ENCODE measurements at regions not wholly inside any gene's neighbourhood (a gene's known extent, or its start where the extent isn't known, plus 50 kb on each side); places are given as distances from the start of the nearest gene placed in this dataset.
A peak's percentile ranks its signal among the peaks of the same experiment; 100 is the strongest.
"Not testable (repeated sequence)": the region's sequence is repeated elsewhere in the genome, so short reads cannot be mapped to it uniquely, and the experiment has no call there.

GRCh38 chrX:53883196-53883595, 161.1 kb downstream of the PHF8 start:
- Mint-ChIP-seq H3K27me3 (ENCODE audit: low read depth) (peaks cover 13% of the 10 kb centered on the region), H3K4me1 (ENCODE audit: low read depth) (no peaks in the 10 kb centered on the region), H3K36me3 (ENCODE audit: low read depth) (no peaks in the 10 kb centered on the region), H3K27ac (no peak overlapping the region), H3K9me3 (ENCODE audit: insufficient read depth) (no peaks in the 10 kb centered on the region), H3K4me3 (no peak overlapping the region)
- ChIA-PET POLR2A (no interaction called here), CTCF (no interaction called here)
- DNase-seq (no peak), ATAC-seq (no peak)

GRCh38 chrX:53882331-53882730, 161.9 kb downstream of the PHF8 start:
- no peak overlapping the region for H3K27ac Mint-ChIP-seq
- no peak for ATAC-seq
- peaks cover 2% of the 10 kb centered on the region for H3K9me3 Mint-ChIP-seq (ENCODE audit: insufficient read depth)
- H3K36me3 Mint-ChIP-seq (ENCODE audit: low read depth): no peaks in the 10 kb centered on the region
- no peaks in the 10 kb centered on the region for H3K4me1 Mint-ChIP-seq (ENCODE audit: low read depth)
- ChIA-PET CTCF (no interaction called here), POLR2A (no interaction called here)
- no peak for DNase-seq
- no peak overlapping the region for H3K4me3 Mint-ChIP-seq
- peaks cover 13% of the 10 kb centered on the region for H3K27me3 Mint-ChIP-seq (ENCODE audit: low read depth)

GRCh38 chrX:53880786-53881185, 163.5 kb downstream of the PHF8 start:
- DNase-seq; ATAC-seq; H3K36me3 Mint-ChIP-seq (ENCODE audit: low read depth); H3K27me3 Mint-ChIP-seq (ENCODE audit: low read depth); H3K4me3 Mint-ChIP-seq; H3K9me3 Mint-ChIP-seq (ENCODE audit: insufficient read depth); H3K4me1 Mint-ChIP-seq (ENCODE audit: low read depth); CTCF ChIA-PET; POLR2A ChIA-PET; H3K27ac Mint-ChIP-seq: not testable (repeated sequence)

- no peak for DNase-seq
- no peak for ATAC-seq
- H3K27me3 Mint-ChIP-seq (ENCODE audit: low read depth): peaks cover 6% of the 10 kb centered on the region
- CTCF ChIA-PET: no interaction called here
- H3K9me3 Mint-ChIP-seq (ENCODE audit: insufficient read depth): no peaks in the 10 kb centered on the region
- no peaks in the 10 kb centered on the region for H3K4me1 Mint-ChIP-seq (ENCODE audit: low read depth)
- POLR2A ChIA-PET: no interaction called here
- no peaks in the 10 kb centered on the region for H3K36me3 Mint-ChIP-seq (ENCODE audit: low read depth)
- no peak overlapping the region for H3K4me3 Mint-ChIP-seq
- no peak overlapping the region for H3K27ac Mint-ChIP-seq
Observed at GRCh38 chrX:53859890-53860289, 173.4 kb upstream of the HUWE1 start.

GRCh38 chrX:53831662-53832635, 145.4 kb upstream of the HUWE1 start:
- DNase-seq: peak; percentile 51
- Mint-ChIP-seq H3K4me1 (ENCODE audit: low read depth) (peaks cover 6% of the 10 kb centered on the region), H3K4me3 (no peak overlapping the region), H3K9me3 (ENCODE audit: insufficient read depth) (peaks cover 6% of the 10 kb centered on the region), H3K27ac (no peak overlapping the region), H3K36me3 (ENCODE audit: low read depth) (no peaks in the 10 kb centered on the region), H3K27me3 (ENCODE audit: low read depth) (no peaks in the 10 kb centered on the region)
- ATAC-seq: peak; percentile 85
- ChIA-PET POLR2A (no interaction called here), CTCF (interaction anchor here (0.6 to 1.4 kb wide), 5 partner anchors 98 to 153 kb away, joined by 3 to 7 read pairs (median 3); partner anchors contain the start of gene HUWE1)

GRCh38 chrX:53824686-53825085, 138.2 kb upstream of the HUWE1 start:
- ChIA-PET POLR2A (no interaction called here), CTCF (no interaction called here)
- Mint-ChIP-seq H3K9me3 (ENCODE audit: insufficient read depth) (peaks cover 6% of the 10 kb centered on the region), H3K4me3 (no peak overlapping the region), H3K27ac (no peak overlapping the region), H3K27me3 (ENCODE audit: low read depth) (no peaks in the 10 kb centered on the region), H3K4me1 (ENCODE audit: low read depth) (no peaks in the 10 kb centered on the region), H3K36me3 (ENCODE audit: low read depth) (no peaks in the 10 kb centered on the region)
- DNase-seq: no peak
- no peak for ATAC-seq

GRCh38 chrX:53818115-53818514, 131.6 kb upstream of the HUWE1 start:
- H3K4me3 Mint-ChIP-seq; H3K36me3 Mint-ChIP-seq (ENCODE audit: low read depth); H3K27ac Mint-ChIP-seq; DNase-seq; CTCF ChIA-PET; POLR2A ChIA-PET; ATAC-seq; H3K4me1 Mint-ChIP-seq (ENCODE audit: low read depth); H3K9me3 Mint-ChIP-seq (ENCODE audit: insufficient read depth); H3K27me3 Mint-ChIP-seq (ENCODE audit: low read depth): not testable (repeated sequence)

GRCh38 chrX:53817548-53817947, 131.0 kb upstream of the HUWE1 start:
- Mint-ChIP-seq H3K27me3 (ENCODE audit: low read depth) (no peaks in the 10 kb centered on the region), H3K9me3 (ENCODE audit: insufficient read depth) (no peaks in the 10 kb centered on the region), H3K27ac (no peak overlapping the region), H3K4me3 (no peak overlapping the region), H3K4me1 (ENCODE audit: low read depth) (peaks cover 8% of the 10 kb centered on the region), H3K36me3 (ENCODE audit: low read depth) (no peaks in the 10 kb centered on the region)
- CTCF ChIA-PET: no interaction called here
- DNase-seq: no peak
- no peak for ATAC-seq
- POLR2A ChIA-PET: no interaction called here

GRCh38 chrX:53813670-53814440, 127.3 kb upstream of the HUWE1 start:
- Mint-ChIP-seq H3K27me3 (ENCODE audit: low read depth) (no peaks in the 10 kb centered on the region), H3K4me3 (no peak overlapping the region), H3K9me3 (ENCODE audit: insufficient read depth) (no peaks in the 10 kb centered on the region), H3K27ac (no peak overlapping the region), H3K36me3 (ENCODE audit: low read depth) (no peaks in the 10 kb centered on the region), H3K4me1 (ENCODE audit: low read depth) (peaks cover 8% of the 10 kb centered on the region)
- DNase-seq: no peak
- CTCF ChIA-PET: no interaction called here
- no peak for ATAC-seq
- POLR2A ChIA-PET: no interaction called here

GRCh38 chrX:53798281-53798680, 111.8 kb upstream of the HUWE1 start:
- no peak overlapping the region for H3K4me3 Mint-ChIP-seq
- POLR2A ChIA-PET: interaction anchor here (0.6 kb wide), 1 partner anchor 77 kb away, joined by 3 read pairs; no protein-coding TSS in a partner anchor
- H3K9me3 Mint-ChIP-seq (ENCODE audit: insufficient read depth): no peaks in the 10 kb centered on the region
- peaks cover 2% of the 10 kb centered on the region for H3K36me3 Mint-ChIP-seq (ENCODE audit: low read depth)
- H3K27me3 Mint-ChIP-seq (ENCODE audit: low read depth): no peaks in the 10 kb centered on the region
- no peak for ATAC-seq
- CTCF ChIA-PET: no interaction called here
- peak; percentile 23 for DNase-seq
- H3K4me1 Mint-ChIP-seq (ENCODE audit: low read depth): peaks cover 29% of the 10 kb centered on the region
- no peak overlapping the region for H3K27ac Mint-ChIP-seq

GRCh38 chrX:53795576-53795975, 109.1 kb upstream of the HUWE1 start:
- ATAC-seq (no peak), DNase-seq (no peak)
- Mint-ChIP-seq H3K36me3 (ENCODE audit: low read depth) (peaks cover 2% of the 10 kb centered on the region), H3K4me1 (ENCODE audit: low read depth) (peaks cover 29% of the 10 kb centered on the region), H3K27me3 (ENCODE audit: low read depth) (no peaks in the 10 kb centered on the region), H3K4me3 (no peak overlapping the region), H3K9me3 (ENCODE audit: insufficient read depth) (no peaks in the 10 kb centered on the region), H3K27ac (no peak overlapping the region)
- POLR2A ChIA-PET: no interaction called here
- CTCF ChIA-PET: no interaction called here

- CTCF ChIA-PET: no interaction called here
- no peaks in the 10 kb centered on the region for H3K9me3 Mint-ChIP-seq (ENCODE audit: insufficient read depth)
- ATAC-seq (no peak), DNase-seq (no peak)
- H3K4me3 Mint-ChIP-seq: no peak overlapping the region
- peaks cover 29% of the 10 kb centered on the region for H3K4me1 Mint-ChIP-seq (ENCODE audit: low read depth)
- peak overlapping the region; percentile 54 for H3K27ac Mint-ChIP-seq
- POLR2A ChIA-PET: no interaction called here
- peaks cover 2% of the 10 kb centered on the region for H3K36me3 Mint-ChIP-seq (ENCODE audit: low read depth)
- no peaks in the 10 kb centered on the region for H3K27me3 Mint-ChIP-seq (ENCODE audit: low read depth)
Observed at GRCh38 chrX:53794181-53794580, 107.7 kb upstream of the HUWE1 start.

All from activated CD8-positive, alpha-beta T cell treated with anti-CD3 and anti-CD28 coated beads, Interleukin-2, amount 10 ng/mL, durations not matched to agents 7 days and 5 days (primary cell).